ENCODE measurements at regions not wholly inside any gene's neighbourhood (a gene's known extent, or its start where the extent isn't known, plus 50 kb on each side); places are given as distances from the start of the nearest gene placed in this dataset.

- no peak overlapping the region for H3K4me3 ChIP-seq (ENCODE audit: low read depth, low read length)
- TF ChIP-seq, protein P1, sequence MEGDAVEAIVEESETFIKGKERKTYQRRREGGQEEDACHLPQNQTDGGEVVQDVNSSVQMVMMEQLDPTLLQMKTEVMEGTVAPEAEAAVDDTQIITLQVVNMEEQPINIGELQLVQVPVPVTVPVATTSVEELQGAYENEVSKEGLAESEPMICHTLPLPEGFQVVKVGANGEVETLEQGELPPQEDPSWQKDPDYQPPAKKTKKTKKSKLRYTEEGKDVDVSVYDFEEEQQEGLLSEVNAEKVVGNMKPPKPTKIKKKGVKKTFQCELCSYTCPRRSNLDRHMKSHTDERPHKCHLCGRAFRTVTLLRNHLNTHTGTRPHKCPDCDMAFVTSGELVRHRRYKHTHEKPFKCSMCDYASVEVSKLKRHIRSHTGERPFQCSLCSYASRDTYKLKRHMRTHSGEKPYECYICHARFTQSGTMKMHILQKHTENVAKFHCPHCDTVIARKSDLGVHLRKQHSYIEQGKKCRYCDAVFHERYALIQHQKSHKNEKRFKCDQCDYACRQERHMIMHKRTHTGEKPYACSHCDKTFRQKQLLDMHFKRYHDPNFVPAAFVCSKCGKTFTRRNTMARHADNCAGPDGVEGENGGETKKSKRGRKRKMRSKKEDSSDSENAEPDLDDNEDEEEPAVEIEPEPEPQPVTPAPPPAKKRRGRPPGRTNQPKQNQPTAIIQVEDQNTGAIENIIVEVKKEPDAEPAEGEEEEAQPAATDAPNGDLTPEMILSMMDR (IDR thresholded peaks at IDR 0.05; ENCODE audit: low read depth, low read length), result peak; percentile 30; the same call in 1 of the 2 replicates
Observed at GRCh38 chr4:57442831-57443291, 332.7 kb upstream of the IGFBP7 start.

DNA sequence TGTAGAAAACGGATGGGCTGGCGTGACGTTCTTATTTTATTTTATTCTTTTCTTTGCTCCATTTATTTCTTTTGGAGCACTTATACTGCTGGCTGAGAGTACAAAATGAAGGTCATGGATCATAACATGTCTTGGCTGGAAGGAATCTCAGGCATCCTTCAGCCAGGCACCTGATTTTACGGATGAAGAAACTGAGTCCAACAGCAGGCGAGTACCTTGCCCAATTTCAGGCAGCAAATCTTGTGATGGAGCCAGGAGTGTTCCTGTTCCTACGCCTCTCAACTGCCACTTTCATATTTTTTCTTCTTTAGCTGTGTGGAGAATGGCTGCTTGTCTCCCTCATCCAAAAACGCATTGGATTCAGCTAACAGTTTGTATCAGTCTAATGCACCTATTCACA is 332.1 kb upstream of the IGFBP7 start:
- H3K4me3 ChIP-seq (ENCODE audit: low read depth, low read length), result no peak overlapping the region
- TF ChIP-seq, protein P1 (IDR thresholded peaks at IDR 0.05; ENCODE audit: low read depth, low read length), result no peak

DNA sequence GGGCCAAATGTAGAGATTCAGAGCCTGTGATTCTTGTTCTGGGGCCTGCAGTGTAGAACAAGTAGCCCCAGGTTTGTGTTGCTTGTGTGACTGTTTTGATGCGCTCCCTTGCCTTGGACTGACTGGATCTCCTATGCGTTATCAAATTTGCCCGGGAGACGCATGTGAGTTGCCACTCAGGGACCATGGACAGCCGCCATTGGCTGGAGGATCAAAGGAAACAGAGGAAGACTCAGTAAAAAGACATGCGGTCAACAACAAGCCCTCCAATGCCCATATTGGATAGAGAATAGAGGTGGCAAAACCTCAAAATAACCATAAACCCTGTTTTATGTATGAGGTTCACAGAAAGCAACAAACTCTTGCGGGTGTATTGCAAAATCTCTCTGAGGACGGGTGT is 327.5 kb upstream of the IGFBP7 start:
- TF ChIP-seq, protein P1 (IDR thresholded peaks at IDR 0.05; ENCODE audit: low read depth, low read length), result no peak
- no peak overlapping the region for H3K4me3 ChIP-seq (ENCODE audit: low read depth, low read length)

DNA sequence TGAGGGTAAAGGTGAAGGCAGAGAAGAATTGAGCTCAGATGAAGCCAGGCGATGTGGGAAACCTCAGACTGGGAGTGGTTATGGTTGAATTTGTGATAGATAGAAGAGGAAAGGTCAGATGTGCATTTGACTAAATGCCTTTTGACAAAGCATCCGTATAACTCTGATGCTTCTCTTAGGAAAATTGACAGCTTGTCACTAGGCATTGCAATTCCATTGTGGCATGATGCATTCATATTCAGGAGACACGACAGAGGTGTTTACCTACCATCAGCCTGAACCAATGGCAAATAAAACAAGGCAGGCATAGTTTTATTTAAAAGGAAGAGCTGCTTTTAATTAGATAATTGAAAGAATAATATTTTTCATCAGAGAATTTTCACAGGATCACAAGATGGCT is 325.1 kb upstream of the IGFBP7 start:
- H3K4me3 ChIP-seq (ENCODE audit: low read depth, low read length), result no peak overlapping the region
- TF ChIP-seq, protein P1 (IDR thresholded peaks at IDR 0.05; ENCODE audit: low read depth, low read length), result no peak

- H3K4me3 ChIP-seq (ENCODE audit: low read depth, low read length), result no peak overlapping the region
- TF ChIP-seq, protein P1 (IDR thresholded peaks at IDR 0.05; ENCODE audit: low read depth, low read length), result no peak
Observed at GRCh38 chr4:57430726-57431125, 320.5 kb upstream of the IGFBP7 start.

GRCh38 chr4:57426779-57427395 is 316.7 kb upstream of the IGFBP7 start:
- TF ChIP-seq, protein P1 (IDR thresholded peaks at IDR 0.05; ENCODE audit: low read depth, low read length), result peak; percentile 61
- H3K4me3 ChIP-seq (ENCODE audit: low read depth, low read length), result no peak overlapping the region

- no peak overlapping the region for H3K4me3 ChIP-seq (ENCODE audit: low read depth, low read length)
- TF ChIP-seq, protein P1 (IDR thresholded peaks at IDR 0.05; ENCODE audit: low read depth, low read length), result no peak
Observed at GRCh38 chr4:57425610-57426009, 315.4 kb upstream of the IGFBP7 start.

Data from WI38 (cell line).